Upper lobe of left lung (tissue), 4 donors: ENCODE measurements at regions not wholly inside any gene's neighbourhood (a gene's known extent, or its start where the extent isn't known, plus 50 kb on each side); places are given as distances from the start of the nearest gene placed in this dataset.

Source experiments
- EP300 ChIP-seq, 4 donors: sonication (generic); formaldehyde crosslinking; IDR thresholded peaks; one replicate each; pipeline ENCODE4 v1.5.1; 2017; ENCODE audit warnings: antibody characterized with exemption in 4 of 4, control low read depth in 2 of 4
- POLR2A ChIP-seq, 4 donors: fragments of 450-650 bp; IDR thresholded peaks; one replicate each; pipeline ENCODE4 v1.5.1; 2016 to 2017; ENCODE audit warnings: antibody characterized with exemption in 4 of 4, mild to moderate bottlenecking in 2 of 4
- POLR2AphosphoS5 ChIP-seq, 2 donors: sonication (generic); formaldehyde crosslinking; IDR thresholded peaks; one replicate each; pipeline ENCODE4 v1.5.1; 2017; ENCODE audit warnings: antibody characterized with exemption in 2 of 2
- TF ChIP-seq, protein P1 (sequence below), 6 experiments: fragments of 450-650 bp in 4 of 6; fragments of 200-600 bp in 2 of 6; sonication (generic) in 2 of 6; IDR thresholded peaks; one replicate each; pipeline ENCODE4 v1.5.1; 2016 to 2019; ENCODE audit warnings: antibody characterized with exemption in 6 of 6

DNA sequence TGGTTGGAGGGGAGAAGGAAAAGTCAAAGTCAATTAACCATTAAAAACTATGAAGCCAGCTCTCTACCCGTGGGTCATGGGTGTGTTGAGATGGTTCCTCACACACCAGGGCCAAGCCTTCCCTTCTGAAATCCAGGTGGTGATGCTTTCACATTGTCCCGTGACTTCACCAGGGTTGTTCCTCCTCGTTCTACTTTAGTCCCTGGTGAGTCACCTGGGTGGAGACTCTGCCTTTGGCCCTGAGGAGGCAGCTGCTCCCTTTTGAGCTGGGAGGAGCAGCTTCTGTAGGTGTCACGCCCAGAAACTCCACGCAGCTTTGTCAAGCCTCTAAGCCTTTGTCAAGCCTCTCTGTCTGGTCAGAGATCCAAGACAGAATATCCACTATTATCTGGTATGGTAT lies 348.3 kb downstream of the BMP4 start:
- TF ChIP-seq, protein P1, sequence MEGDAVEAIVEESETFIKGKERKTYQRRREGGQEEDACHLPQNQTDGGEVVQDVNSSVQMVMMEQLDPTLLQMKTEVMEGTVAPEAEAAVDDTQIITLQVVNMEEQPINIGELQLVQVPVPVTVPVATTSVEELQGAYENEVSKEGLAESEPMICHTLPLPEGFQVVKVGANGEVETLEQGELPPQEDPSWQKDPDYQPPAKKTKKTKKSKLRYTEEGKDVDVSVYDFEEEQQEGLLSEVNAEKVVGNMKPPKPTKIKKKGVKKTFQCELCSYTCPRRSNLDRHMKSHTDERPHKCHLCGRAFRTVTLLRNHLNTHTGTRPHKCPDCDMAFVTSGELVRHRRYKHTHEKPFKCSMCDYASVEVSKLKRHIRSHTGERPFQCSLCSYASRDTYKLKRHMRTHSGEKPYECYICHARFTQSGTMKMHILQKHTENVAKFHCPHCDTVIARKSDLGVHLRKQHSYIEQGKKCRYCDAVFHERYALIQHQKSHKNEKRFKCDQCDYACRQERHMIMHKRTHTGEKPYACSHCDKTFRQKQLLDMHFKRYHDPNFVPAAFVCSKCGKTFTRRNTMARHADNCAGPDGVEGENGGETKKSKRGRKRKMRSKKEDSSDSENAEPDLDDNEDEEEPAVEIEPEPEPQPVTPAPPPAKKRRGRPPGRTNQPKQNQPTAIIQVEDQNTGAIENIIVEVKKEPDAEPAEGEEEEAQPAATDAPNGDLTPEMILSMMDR (IDR thresholded peaks at IDR 0.05), result no peak
- TF ChIP-seq EP300 (IDR thresholded peaks at IDR 0.05) (no peak), POLR2A (IDR thresholded peaks at IDR 0.05) (no peak), POLR2AphosphoS5 (IDR thresholded peaks at IDR 0.05) (no peak)
